GM21515 (cell line): ENCODE measurements at regions not wholly inside any gene's neighbourhood (a gene's known extent, or its start where the extent isn't known, plus 50 kb on each side); places are given as distances from the start of the nearest gene placed in this dataset.

ENCODE experiments used
- ATAC-seq: cut with Tn5 transposase; IDR thresholded peaks from one replicate; pipeline ENCODE4 v1.9.1; 2021; ENCODE audit not compliant: unreplicated experiment

DNA sequence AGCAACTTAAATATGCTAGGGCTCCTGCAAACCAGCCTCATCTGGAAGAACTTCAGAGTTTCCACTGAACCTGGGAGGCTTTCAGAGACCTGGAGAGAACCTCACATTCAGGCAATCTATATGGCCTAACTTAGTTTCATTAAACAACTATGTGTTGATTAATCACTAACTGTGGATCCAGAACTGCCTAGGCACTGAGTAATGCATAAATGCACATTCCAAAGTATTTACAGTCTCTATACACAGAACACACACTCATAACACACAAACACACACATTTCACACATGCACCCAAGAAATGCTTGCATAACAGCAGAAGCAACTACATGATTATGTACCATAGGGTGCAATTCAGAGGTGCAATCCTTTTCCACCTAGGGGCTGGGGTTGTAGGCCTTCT is 552.8 kb downstream of the BCL11A start:
- no peak for ATAC-seq

DNA sequence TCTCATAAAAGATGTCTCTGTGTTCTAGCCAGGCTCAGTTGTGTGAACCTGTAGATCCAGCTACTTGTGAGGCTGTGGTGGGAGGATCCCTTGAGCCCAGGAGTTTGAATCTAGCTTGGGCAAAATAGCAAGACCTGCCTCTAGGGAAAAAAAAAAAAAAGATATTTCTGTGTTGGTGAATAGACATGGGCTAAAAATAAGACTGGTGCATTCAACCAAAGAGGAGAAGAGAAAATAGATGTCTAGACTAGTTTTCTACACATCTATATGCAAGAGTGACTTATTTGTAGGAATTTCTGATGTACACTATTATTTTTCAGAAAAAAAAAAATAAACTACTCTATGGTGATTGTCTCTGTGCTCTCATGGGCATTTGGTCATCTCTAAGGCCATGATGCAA is 555.1 kb downstream of the BCL11A start:
- no peak for ATAC-seq

DNA sequence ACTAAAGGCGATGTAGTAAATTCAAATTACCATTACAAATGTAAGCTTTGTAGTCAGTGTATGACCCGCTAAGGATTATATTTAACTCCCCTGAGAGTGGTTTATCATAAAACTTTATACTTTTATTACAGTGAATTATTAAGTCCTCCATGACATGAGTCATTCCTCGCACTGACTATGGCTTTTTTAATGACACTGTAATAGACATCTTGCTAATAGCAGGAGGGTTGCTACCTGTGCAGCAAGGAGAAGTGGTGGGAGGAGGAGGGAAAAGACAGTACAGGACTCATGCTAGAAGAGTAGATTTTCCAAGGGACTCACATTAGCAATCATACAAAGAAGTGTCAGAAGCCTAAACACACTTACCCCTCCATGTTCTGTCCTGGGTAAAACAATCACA is 556.1 kb downstream of the BCL11A start:
- ATAC-seq, result no peak

DNA sequence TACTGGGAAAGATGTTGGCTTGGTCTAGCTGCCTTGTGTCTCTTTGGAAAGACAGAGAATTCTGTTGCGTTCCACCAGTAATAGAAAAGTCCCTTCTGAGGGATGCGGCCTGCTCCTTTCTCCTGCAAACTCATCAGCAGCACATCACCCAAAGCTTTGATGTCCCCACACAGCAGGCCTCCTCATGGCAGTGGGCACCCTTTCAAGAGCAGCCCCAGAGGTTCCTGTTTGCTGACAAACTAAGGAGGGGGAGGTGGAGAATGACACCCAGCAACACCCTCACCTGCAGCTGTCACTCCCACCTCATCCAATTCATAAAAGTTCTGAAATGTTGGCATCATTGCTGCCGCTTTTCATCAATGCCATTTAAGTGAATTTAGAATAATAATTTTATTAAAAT is 556.6 kb downstream of the BCL11A start:
- no peak for ATAC-seq

DNA sequence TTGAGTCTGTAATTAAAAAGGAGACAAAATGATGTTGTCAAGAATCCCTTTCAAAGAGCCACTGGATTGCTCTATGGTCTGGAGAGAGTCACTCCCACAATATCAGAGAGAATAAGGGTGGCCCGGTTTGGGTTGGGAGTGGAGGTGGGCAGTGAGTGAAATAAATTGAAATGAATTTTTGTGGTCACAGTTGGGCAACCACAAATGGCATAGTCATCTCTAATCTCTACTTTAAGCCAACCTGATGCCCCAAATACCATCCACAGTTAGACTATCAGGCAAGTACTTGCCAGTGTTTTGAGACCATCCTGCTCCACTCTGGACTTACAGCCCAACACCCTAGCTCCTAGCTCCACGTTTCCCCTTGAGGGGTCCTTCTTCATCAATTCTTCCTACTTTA is 559.7 kb downstream of the BCL11A start:
- ATAC-seq, result no peak

DNA sequence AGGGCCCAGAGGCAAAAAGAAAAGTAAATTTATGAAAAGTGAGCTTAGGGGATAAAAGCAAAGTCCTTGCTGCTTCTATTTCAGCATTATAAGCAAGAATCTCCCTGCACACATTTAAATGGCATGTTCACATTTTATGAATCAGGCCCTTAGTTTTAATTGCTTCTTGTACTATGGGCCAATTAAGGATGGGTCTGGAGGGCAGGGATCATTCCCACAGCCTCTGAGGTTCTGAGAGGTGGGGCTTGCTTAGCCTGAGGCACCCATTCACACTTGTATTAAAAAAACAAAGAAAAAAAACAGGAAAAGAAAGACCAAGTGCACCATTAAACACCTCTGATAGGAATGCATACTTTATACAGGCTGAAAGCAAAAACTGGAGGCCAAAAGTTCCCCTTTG is 565.1 kb downstream of the BCL11A start:
- no peak for ATAC-seq

DNA sequence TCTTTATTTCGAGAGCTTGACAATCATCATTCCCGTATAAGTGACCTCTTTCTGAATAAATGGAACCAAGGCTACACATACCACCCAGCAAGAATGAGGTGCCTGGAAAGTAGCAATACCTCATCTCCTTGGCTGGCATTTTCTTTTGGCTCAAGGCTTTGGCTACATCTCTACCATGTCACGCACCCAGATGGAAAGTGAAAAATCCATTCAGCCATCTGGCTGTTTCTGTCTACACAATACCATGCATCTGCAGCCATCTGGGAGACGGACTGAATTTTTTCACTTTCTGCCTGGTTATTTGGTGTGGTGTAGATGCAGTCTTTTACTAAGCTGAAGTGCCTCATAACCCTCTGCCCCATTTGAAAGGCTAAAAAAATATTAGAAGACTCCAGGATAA is 566.9 kb downstream of the BCL11A start:
- no peak for ATAC-seq

DNA sequence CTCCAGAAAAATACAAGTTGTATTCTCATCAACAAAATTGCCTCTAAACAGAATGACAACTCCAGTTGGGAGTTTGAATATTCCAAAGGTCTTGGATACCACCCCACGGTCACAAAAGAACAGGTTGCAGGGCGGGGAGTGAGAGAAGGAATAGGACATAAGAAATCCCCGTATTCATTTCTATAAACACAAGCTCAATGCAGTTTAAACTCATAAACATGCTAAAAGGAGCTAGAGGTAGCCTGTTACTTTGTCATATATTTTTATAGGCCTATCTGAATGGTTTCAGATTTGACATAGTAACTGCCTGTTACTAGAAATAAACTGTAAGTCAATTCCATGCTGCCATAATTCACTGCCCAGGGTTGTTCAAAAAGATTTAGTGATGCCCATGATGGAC is 567.5 kb downstream of the BCL11A start:
- no peak for ATAC-seq

DNA sequence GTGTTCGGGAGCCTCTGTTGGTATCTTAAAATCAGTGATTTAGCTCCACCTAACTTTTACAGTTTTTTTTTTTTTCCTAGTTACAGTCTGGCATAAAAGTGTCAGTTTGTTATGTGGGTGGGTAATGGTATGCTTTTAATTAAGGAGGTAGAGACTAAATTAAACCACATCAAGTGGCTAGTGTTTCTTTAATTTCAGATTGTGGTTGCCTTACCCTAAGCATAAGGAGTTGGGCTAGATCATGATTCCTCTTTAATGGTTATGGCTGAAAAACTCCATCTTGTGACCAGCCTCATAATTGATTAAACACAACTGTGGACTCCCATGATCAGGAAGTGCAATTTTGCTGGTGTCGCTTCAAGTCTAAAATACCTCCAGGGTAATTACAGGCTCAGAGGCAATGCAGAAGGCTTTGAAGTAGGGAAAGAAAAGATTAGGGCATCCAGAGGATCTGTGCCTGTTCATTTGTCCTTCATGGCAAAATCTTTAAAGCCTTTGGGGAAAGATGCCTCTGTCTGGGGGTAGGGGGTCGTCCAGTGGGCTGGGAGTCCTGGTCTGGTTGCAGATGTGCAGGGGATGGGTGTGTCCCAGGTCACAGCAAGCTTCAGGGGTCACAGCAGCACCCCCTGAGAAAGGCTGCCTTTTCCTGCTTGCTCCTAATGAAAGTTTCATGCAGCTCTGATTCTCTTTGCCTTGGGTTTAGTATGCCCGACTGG is 579.2 kb downstream of the BCL11A start:
- no peak for ATAC-seq

DNA sequence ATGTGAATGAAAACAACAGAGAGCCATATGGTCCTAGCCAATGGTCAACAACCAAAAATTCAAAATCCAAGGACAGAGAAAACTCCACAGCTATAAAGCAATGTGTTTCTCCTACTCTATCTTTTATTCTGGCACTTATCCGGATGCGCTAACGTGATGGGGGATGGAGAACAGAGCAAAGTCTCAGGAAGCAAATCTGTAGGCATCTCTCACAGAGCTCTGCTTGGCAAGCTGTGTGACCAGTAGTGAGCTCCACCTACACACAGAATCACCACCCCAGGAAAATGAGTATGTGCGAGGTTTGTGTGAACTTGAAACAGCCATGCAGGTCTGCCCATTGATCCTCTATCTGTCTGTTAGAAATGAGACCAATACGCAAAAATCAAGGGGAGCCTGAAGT is 584.3 kb downstream of the BCL11A start:
- no peak for ATAC-seq

DNA sequence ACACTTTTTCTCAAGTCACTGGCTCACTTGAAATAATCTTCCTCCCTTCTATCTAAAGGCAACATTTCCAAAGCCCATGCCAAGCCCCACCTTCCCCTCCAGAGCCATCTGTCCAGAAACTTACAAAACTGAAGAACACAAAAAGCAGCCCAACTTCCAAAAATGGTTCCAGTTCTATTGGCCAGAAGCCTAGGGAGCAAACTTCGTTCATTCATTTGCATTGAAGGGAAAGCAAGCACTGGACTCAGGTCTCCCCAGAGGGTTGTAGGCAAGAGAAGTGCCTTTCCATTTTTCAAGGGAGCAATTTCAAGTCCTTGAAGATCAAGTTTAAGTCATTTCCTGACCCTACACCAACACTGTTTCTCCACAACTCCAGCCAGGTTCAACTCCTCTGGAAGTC is 585.0 kb downstream of the BCL11A start:
- no peak for ATAC-seq

DNA sequence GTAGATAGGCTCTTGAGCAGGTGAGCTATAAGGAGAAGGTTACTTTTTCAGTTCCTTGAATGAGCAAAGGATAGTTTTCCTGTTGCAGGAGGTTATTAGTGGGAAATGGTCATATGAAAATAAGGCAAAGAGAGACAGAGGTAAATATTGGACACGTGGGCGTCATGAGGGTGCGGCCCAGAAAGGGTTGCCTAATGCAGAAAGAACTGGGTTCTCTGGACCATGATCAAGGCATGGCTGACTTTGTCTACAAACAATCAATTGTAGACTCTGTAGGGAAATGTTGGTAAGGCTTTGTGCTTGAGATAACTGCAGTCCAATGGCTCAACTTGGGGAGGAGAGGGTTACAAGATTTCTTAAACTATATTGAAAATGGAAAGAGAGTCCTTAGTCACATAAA is 585.8 kb downstream of the BCL11A start:
- ATAC-seq, result no peak

DNA sequence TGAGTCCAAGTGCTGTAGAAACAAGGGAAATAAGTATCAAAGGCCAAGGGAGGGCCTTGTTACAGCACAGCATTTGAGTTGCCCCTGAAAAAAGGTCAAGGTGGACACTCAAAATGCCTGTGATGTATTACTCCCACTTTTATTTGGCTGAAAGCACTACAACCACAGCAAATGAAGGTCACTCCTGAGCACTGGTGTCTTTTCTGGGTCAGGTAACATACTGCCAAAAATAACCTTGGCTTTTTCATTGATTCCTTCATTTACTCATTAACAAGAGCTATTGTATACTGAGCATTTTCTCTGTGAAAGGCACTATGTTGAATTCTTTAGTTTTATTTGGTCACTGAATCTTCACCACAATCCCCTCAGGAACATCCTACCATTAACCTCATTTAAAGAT is 590.3 kb downstream of the BCL11A start:
- no peak for ATAC-seq

DNA sequence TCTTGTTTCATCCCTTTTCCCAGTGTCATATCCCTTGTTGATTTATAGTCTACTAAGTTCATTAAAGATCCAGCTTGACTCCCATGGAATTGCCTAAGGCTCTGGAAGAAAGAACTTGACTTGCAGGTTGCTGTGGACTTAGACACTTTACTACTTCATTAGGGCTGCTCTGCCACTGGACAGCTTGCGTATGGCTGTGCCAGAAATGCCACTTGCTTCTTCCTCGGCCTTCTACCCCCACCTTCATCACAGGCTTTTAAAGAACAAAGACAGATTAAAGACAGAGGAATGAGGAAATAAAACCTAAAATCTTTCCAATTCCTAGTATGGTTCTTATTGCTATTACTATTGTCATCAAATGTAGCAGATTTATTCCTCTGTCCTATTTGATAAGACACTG is 591.7 kb downstream of the BCL11A start:
- no peak for ATAC-seq

DNA sequence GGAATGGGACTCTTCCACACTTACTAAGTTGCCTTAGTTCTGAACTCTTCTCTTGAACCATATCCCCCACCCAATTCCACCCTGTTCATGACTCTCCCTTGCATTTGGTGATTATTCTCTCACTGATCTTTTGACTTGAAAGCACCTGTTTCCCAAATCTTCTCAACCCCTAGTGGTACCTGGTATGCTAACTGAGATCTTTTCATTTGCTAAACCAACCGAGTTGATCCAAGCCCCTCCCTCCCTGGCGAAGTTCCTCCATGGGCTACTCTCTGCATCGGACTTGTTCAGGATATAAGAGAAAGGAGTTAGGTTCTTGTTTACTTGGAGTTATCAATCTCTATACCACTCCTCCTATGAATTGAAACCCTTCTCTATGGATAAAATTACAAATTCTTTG is 593.5 kb downstream of the BCL11A start:
- ATAC-seq, result no peak

DNA sequence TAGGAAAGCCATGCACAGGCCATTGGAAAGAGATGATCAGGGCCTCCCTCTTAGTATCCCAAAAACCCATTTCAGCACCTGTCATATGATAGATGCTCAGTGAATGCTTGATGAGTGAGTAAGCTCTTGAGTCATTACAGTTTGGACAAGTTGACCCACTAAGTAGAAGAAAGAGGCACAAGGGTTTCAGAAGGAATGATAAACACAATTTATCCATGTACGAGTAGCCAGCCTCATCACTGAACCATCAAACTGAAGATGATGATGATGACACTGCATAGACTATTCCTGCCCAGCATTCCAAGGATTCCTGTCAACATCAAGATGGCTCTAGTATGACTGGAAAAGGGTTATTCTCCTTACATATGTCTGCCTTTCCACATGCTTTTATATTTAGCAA is 596.0 kb downstream of the BCL11A start:
- no peak for ATAC-seq

DNA sequence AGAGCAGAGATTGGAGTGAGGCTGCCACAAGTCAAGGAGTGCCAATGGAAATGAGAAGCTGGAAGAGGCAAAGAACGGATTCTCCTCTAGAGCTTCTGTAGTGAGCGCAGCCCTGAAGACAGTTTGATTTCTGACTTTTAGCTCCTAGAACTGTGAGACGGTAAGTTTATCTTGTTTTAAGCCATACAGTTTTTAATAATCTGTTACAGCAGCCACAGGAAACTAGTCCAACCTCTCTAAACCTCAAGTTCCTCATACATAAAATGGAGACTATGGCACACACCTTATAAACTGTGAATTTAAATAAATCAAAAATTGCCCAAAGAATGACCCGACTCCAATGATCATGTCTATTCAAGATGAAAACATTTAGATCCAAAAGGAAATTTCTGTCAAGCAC is 596.5 kb downstream of the BCL11A start:
- ATAC-seq, result no peak

DNA sequence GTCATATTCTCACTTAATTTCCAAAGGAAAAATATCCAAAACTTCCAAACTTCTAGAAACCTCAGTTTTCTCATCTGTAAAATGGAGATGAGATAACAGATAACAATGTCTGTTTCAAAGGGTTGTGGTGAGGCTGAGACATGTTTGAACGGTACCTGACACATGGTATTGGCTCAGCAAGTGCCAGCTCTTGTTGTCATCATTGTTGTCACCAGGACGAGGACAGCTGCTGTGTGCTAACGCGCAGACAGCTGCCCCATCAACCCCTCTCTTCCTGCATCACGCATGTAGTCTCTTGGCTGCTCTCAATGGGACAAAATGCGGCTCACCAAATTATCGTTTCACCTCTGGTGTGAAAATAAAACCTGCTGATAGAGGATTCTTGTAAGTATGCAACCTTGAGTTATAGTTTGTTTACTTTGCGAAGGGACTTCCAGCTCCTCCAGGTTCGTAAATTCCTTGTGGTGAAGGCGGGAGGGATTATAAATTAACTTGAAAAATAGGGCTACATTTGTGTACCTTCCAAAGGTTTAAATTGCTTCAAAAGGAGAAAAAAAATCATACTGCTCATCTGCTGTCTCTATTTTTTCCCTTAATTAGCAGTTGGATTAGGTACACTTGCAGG is 605.4 kb downstream of the BCL11A start:
- no peak for ATAC-seq

DNA sequence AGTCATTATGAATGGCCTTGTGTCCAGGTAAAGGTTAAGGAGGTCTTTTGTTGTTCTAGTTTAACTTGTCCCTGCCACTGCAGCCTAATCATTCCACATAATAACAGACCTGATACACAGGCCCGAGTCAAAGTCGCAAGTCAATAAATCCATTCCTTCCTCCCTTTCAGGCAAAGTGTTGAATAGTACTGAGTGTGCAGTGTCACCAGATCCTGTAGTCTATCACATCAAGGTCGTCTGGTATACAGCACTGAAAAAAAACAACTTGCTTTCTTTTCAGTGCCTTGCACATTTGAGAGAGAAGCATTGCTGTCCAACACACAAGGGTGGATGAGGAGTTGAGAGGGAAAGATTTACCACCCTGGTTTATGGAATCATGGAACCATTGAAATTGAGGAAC is 606.2 kb downstream of the BCL11A start:
- no peak for ATAC-seq

DNA sequence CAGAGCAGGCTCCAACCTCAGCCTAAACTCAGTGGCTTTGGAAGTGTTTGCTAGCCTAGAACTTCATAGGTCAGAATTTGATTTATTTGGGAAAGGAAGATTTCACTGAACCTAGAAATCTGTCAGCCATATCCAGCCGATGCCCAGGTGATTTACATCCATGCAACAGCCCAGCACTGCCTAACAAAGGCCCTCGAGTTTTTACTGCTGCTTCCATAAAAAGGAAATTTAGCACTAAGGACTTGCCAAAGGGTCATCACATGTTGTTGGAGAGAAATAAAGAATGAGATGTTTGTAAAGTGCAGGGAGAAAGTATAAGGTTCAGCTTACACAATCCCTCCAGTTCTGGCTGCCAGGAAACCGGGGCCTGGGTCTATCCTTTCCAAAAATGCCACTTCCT is 614.2 kb downstream of the BCL11A start:
- ATAC-seq, result no peak

DNA sequence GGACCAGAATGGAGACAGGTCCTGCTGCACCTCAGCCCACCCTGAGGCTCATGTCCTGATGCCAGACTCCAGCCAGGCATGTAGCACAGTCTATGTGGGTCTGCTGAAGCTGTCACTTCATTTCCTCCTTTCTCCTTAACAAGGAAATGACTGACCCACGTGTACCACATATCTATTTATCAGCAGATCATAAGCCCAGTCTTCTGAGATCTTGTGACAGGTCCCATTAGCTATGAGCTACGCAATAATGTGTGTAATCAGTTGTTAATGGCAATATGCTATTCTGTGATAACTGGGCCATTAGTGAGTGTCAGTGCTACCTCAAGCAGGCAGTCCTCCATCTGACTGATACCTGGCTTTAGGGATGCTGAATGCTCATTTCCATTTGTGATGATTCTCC is 615.3 kb downstream of the BCL11A start:
- ATAC-seq, result no peak

DNA sequence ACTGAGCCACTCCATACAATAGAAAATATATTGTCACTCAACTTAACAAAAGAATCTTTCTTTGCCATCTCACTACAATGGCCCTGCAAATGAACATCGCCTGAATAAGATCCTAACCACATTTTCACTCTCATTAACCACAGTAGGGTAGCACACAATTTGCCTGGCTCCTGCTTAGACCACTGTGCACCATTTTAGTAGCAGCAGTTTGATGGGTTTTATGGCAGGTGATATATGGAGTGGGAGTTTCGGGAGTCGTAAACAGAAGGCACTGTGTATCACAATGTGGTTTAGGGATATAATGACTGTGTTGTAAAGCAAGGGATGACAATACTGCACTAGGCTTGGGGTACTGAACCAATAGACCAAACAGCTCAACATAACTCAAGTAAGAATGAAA is 617.4 kb downstream of the BCL11A start:
- no peak for ATAC-seq

DNA sequence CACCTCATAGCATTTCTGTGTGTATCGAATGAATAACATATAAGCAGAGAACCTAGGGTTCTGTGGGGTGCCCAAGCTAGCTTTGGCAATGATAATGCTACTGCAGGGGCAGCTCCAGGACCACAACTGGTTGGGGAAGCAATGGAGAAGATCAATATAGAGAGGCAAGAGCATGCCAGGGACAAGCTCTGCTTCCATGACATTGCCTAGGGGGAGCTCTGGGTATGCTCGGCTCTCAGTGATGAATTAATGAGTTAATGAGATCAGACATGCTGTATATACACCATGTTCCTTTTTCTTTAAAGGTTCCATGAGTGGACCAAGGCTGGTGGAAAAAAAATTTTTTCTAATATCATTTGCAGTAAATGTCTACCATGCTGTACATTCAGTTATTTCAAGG is 618.4 kb downstream of the BCL11A start:
- ATAC-seq, result no peak
